HG03103 (cell line): ENCODE measurements at regions not wholly inside any gene's neighbourhood (a gene's known extent, or its start where the extent isn't known, plus 50 kb on each side); places are given as distances from the start of the nearest gene placed in this dataset.
"Not testable (repeated sequence)": the region's sequence is repeated elsewhere in the genome, so short reads cannot be mapped to it uniquely, and the experiment has no call there.

Experiments
- ATAC-seq: cut with Tn5 transposase; IDR thresholded peaks from one replicate; pipeline ENCODE4 v1.9.1; 2021; ENCODE audit warnings: low read depth; ENCODE audit not compliant: unreplicated experiment

DNA sequence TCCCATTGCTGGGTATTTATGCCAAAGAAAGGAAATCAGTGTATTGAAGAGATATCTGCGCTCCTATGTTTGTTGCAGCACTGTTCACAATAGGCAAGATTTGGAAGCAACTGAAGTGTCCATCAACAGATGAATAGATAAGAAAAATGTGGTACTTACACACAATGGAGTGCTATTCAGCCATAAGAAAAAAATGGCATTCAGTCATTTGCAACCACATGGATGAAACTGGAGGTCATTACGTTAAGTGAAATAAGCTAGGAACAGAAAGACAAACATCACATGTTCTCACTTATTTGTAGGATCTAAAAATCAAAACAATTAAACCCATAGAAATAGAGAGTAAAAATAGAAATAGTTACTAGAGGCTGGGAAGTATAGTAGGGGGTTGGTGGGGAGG is 1133.1 kb upstream of the ACO1 start:
- ATAC-seq: no peak

- ATAC-seq: no peak
Measured at GRCh38 chr9:31253800-31254762, 1130.4 kb upstream of the ACO1 start.

GRCh38 chr9:31255211-31255610 is 1129.2 kb upstream of the ACO1 start:
- ATAC-seq: no peak

- no peak for ATAC-seq
Measured at GRCh38 chr9:31259824-31260223, 1124.6 kb upstream of the ACO1 start.

GRCh38 chr9:31272456-31273295 is 1111.8 kb upstream of the ACO1 start:
- ATAC-seq: no peak

- no peak for ATAC-seq
Measured at GRCh38 chr9:31275419-31275818, 1109.0 kb upstream of the ACO1 start.

- ATAC-seq: no peak
Measured at GRCh38 chr9:31290731-31291130, 1093.7 kb upstream of the ACO1 start.

DNA sequence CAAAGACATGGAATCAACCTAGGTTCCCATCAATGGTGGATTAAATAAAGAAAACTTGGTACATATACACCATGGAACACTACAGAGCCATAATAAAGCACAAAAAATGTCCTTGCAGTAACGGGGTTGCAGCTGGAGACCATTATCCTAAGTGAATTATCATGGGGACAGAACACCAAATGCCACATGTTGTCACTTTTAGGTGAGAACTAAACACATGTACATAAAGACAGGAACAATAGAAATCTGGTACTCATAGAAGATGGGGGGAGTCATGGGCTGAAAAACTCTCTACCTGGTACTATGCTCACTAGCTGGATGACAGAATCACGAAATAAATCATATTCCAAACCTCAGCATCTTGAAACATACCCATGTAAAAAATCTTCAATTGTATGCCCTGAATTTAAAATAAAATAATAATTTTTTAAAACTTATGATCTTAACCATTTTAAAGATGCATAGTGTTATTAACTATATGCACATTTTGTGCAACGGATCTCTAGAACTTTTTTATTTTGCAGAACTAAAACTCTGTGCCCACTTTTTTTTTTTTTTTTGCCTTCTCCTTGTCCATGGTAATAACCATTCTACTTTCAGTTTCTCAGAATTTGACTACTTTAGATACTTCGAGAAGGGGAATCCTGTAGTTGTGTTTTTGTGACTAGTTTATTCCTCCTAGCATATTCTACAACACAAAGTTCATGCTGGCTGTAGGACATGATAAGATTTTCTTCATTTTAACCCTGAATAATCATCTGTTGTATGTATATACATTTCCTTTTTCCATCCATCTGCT is 1081.6 kb upstream of the ACO1 start:
- ATAC-seq: peak; percentile 49

DNA sequence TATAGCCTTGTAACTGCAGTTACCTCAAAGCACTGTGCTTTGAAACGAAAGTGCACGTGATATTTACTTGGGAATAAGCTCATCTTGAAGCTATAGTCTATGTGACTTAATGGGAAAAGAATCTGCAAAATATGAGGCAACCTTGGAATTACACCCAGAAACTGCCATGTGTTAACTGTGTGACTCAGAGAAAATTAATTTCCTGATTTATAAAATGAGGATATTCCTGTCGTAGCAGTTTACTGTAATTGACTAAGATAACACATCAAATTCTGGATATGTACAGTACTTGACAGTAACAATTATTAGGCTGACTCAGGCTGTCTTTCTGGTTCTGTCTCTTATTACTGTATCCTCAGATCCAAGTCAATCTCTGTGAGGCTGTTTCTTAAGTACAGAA is 1079.9 kb upstream of the ACO1 start:
- ATAC-seq: no peak

GRCh38 chr9:31314241-31314640 is 1070.2 kb upstream of the ACO1 start:
- no peak for ATAC-seq

- ATAC-seq: no peak
Measured at GRCh38 chr9:31320494-31320893, 1063.9 kb upstream of the ACO1 start.

GRCh38 chr9:31321256-31321655 is 1063.2 kb upstream of the ACO1 start:
- ATAC-seq: no peak

- ATAC-seq: no peak
Measured at GRCh38 chr9:31321686-31322085, 1062.8 kb upstream of the ACO1 start.

DNA sequence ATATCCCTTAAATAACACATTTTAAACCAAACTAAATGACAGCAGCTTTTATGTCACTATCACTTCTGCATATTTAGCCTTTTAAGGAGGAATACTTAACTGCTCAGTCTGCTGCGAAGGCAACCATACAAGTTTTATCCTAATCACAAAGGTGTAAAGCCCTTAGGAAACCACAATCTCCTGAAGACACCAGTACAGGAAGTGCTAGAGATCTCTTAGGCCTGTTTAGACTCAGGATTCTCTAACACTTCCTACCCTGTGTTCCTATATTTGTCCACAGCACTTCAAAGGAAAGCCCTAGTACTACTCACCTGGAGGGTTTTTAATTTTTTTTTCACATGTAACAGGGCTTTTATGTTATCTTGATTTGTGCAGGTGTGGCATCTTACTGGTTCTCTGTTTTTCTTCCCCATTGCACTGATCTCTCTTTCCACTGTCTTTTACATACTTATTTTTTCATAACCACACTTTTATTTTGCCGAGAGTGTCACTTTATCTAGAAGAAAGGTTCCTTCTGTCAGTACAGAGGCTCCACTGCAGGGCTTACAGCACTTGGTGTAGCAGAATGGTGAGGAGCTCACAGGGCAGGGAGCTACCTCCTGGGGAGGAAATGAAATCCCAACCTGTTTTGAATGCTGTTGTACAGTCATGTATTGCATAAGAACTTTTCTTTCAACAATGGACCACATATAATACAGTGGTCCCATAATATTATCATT is 1060.6 kb upstream of the ACO1 start:
- ATAC-seq: no peak

DNA sequence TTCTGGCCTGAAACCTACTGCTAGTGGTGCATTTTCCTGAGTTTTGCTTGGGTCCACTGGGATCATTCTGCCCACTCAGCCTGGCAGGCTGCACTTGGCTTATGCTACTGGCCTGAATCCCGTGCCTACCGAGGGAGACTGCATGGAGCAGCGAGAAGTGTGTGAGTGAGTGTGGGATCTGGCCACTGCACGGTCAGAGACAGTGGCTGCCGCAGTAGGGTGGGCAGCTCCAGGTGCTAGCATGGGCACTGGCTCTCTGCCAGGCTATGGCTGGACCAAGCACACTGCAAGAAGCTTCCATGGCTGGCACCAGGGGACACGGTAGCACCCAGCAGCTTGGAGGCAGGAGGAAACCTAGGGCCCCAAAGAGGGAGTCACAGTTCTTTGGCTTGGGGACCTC is 1058.7 kb upstream of the ACO1 start:
- ATAC-seq: no peak

DNA sequence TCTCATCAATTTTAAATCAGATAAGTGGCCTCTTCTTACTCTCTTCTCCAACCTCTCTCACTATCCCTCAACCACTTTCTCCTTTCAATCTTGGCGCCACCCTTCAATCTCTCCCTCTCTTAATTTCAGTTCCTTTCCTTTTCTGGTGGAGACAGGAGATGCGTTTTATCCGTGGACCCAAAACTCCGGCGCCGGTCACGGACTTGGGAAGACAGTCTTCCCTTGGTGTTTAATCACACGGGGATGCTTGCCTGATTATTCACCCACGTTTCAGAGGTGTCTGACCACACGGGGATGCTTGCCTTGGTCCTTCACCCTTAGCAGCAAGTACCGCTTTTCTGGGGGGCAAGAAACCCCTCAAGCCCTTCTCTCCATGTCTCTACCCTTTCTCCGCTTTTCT is 1057.6 kb upstream of the ACO1 start:
- not testable (repeated sequence) for ATAC-seq

- ATAC-seq: no peak
Measured at GRCh38 chr9:31334837-31335528, 1049.5 kb upstream of the ACO1 start.

GRCh38 chr9:31335529-31336234 is 1048.8 kb upstream of the ACO1 start:
- no peak for ATAC-seq

DNA sequence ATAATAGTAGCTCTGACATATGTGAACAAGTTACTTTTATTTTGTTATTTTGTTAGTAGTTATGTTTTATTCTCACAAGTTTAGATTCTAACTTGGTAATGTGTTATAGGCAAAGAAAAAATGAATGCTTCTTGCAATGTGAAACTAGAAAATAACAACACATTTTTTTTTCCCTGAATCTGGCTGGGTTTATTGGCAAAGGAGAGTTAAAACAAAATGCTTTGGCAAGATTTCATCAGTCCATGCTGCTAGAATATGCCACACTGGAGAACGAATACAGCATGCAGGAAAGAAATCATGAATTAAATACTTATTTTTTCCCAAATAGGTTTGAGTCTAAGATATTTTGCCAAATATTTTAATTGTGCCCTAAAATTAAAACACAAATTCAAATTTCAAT is 1048.1 kb upstream of the ACO1 start:
- ATAC-seq: no peak
